Ovary (tissue), 3 donors: ENCODE measurements at regions not wholly inside any gene's neighbourhood (a gene's known extent, or its start where the extent isn't known, plus 50 kb on each side); places are given as distances from the start of the nearest gene placed in this dataset.
"Not testable (repeated sequence)": the region's sequence is repeated elsewhere in the genome, so short reads cannot be mapped to it uniquely, and the experiment has no call there.

ENCODE experiments used
- CTCF ChIP-seq, 3 donors: fragments of 450-650 bp in 2 of 3; fragments of 200-600 bp in 1 of 3; IDR thresholded peaks; one replicate each; pipeline versions ENCODE4 v1.5.1 to v1.8.0; 2016 to 2022; ENCODE audit warnings: antibody characterized with exemption in 3 of 3, mild to moderate bottlenecking in 1 of 3
- EP300 ChIP-seq: sonication (generic); formaldehyde crosslinking; IDR thresholded peaks from one replicate; pipeline ENCODE4 v1.6.1; 2017; ENCODE audit warnings: antibody characterized with exemption
- POLR2A ChIP-seq: fragments of 450-650 bp; IDR thresholded peaks from one replicate; pipeline ENCODE4 v1.6.1; 2017; ENCODE audit warnings: antibody characterized with exemption, mild to moderate bottlenecking, moderate library complexity
- donor health status: DM: no; HTN: no; CAD: no.

DNA sequence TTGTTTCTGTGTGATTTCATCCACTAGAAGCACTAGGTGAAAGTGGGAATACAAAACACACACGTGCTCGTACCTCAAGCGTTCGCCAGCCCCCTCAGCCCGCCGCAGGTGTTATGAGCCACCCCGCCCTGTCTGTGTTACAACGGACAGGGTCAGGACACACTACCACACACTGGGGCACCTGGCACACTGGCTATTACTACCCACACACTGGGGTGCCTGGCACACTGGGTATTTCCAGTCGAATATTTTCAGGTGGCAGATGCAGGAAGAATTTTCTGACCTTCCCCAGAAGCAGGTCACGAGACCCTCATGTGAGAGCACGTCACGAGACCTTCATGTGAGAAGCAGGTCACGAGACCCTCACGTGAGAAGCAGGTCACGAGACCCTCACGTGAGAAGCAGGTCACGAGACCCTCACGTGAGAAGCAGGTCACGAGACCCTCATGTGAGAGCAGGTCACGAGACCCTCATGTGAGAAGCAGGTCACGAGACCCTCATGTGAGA is 63.3 kb upstream of the ARHGEF7 start:
- not testable (repeated sequence) for TF ChIP-seq CTCF (IDR thresholded peaks at IDR 0.05); POLR2A; EP300
